ENCODE measurements at regions not wholly inside any gene's neighbourhood (a gene's known extent, or its start where the extent isn't known, plus 50 kb on each side); places are given as distances from the start of the nearest gene placed in this dataset.

DNA sequence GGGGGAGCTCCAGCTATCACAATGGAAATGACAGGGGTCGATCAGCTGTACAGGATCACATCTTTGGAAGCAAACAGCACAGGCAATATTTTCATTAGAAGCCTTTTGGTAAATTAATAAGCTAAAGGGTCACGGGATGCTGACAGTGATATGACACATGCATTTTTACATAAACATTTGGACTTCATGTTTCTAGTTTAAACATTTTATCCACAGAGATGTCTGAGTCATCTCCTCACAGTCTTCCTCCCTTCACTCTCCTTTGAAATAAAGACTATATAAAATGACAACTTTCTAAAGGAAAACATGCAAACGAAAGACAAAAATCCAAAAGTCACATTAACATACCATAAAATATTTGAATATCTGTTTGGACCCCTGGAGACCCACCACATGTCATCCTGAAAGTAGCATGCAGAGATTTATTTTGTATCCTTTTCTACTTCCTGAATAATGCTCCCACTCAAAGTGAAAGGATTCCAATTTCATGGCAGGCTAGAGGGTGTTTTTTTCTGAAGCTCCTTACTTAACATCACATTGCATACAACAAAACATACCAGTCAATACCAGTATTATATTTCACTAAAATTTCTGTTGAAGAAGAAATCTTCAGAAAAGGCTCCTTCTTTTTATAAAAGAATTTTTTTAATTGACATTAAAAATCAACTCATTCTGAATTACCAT lies 200.1 kb upstream of the PPARGC1A start:
- TF ChIP-seq, protein P1, sequence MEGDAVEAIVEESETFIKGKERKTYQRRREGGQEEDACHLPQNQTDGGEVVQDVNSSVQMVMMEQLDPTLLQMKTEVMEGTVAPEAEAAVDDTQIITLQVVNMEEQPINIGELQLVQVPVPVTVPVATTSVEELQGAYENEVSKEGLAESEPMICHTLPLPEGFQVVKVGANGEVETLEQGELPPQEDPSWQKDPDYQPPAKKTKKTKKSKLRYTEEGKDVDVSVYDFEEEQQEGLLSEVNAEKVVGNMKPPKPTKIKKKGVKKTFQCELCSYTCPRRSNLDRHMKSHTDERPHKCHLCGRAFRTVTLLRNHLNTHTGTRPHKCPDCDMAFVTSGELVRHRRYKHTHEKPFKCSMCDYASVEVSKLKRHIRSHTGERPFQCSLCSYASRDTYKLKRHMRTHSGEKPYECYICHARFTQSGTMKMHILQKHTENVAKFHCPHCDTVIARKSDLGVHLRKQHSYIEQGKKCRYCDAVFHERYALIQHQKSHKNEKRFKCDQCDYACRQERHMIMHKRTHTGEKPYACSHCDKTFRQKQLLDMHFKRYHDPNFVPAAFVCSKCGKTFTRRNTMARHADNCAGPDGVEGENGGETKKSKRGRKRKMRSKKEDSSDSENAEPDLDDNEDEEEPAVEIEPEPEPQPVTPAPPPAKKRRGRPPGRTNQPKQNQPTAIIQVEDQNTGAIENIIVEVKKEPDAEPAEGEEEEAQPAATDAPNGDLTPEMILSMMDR (IDR thresholded peaks at IDR 0.05), result no peak
- TF ChIP-seq POLR2A (IDR thresholded peaks at IDR 0.05) (no peak), EP300 (IDR thresholded peaks at IDR 0.05) (no peak)

Measured in ovary (tissue), 3 donors.